Thyroid gland (tissue), 4 donors: ENCODE measurements at regions not wholly inside any gene's neighbourhood (a gene's known extent, or its start where the extent isn't known, plus 50 kb on each side); places are given as distances from the start of the nearest gene placed in this dataset.
"Not testable (repeated sequence)": the region's sequence is repeated elsewhere in the genome, so short reads cannot be mapped to it uniquely, and the experiment has no call there.

Experiments
- DNase-seq, 2 donors: peaks; one replicate each; pipeline ENCODE4 v3.0.0-alpha.2; 2019
- H3K27ac ChIP-seq, 3 donors: fragments of 200-600 bp; sonication (generic); 1 replicate in 2 of 3; 2 replicates in 1 of 3; pipeline ENCODE4 v1.5.1; 2016 to 2019; ENCODE audit warnings: mild to moderate bottlenecking in 1 of 3, moderate library complexity in 1 of 3
- H3K27me3 ChIP-seq: fragments of 200-600 bp; sonication (generic); one replicate; pipeline ENCODE4 v1.5.1; 2019
- H3K36me3 ChIP-seq, 2 donors: fragments of 200-600 bp; sonication (generic); one replicate each; pipeline ENCODE4 v1.5.1; 2016 to 2019
- H3K4me1 ChIP-seq, 2 donors: fragments of 200-600 bp; sonication (generic); one replicate each; pipeline ENCODE4 v1.5.1; 2017 to 2019
- H3K4me3 ChIP-seq, 3 donors: fragments of 200-600 bp; sonication (generic); replicated peaks in 1 of 3; 1 replicate in 2 of 3; 2 replicates in 1 of 3; pipeline ENCODE4 v1.5.1; 2016; ENCODE audit warnings: mild to moderate bottlenecking in 1 of 3
- H3K9me3 ChIP-seq: fragments of 200-600 bp; sonication (generic); one replicate; pipeline ENCODE4 v1.5.1; 2017
- CTCF ChIP-seq, 6 experiments: fragments of 200-600 bp in 3 of 6; fragments of 450-650 bp in 3 of 6; sonication (generic) in 3 of 6; IDR thresholded peaks; one replicate each; pipeline ENCODE4 v1.5.1; 2016 to 2019; ENCODE audit warnings: antibody characterized with exemption in 6 of 6, mild to moderate bottlenecking in 2 of 6, inconsistent platforms in 1 of 6, moderate library complexity in 1 of 6
- POLR2A ChIP-seq, 2 donors: fragments of 450-650 bp; IDR thresholded peaks; one replicate each; pipeline ENCODE4 v1.6.1; 2017; ENCODE audit warnings: antibody characterized with exemption in 2 of 2, mild to moderate bottlenecking in 2 of 2, moderate library complexity in 1 of 2
- WGBS, 2 donors: methylation state at CpG; one replicate each; pipeline ENCODE4 v1.1.5; 2017; 5-methylcytosine and 5-hydroxymethylcytosine counted together
- intact Hi-C: fragments of 100-400 bp; cut with DNase I; formaldehyde crosslinking; loops from one replicate; pipeline ENCODE4 v1.15.1; 2023

- DNase-seq: no peak
- no peaks in the 10 kb centered on the region for H3K27me3 ChIP-seq
- TF ChIP-seq POLR2A (IDR thresholded peaks at IDR 0.05) (no peak), CTCF (IDR thresholded peaks at IDR 0.05) (no peak)
- no peak overlapping the region for H3K4me3 ChIP-seq
- no peaks in the 10 kb centered on the region for H3K9me3 ChIP-seq
- no peaks in the 10 kb centered on the region for H3K4me1 ChIP-seq
- intact Hi-C loops: no loop called here
- WGBS, 2 donors: 60 to 85% methylated on average over 4 of the region's 4 CpGs
- no peak overlapping the region for H3K27ac ChIP-seq
- no peaks in the 10 kb centered on the region for H3K36me3 ChIP-seq
These were observed 60.3 kb upstream of the ZNF81 start for GRCh38 chrX:47776292-47777006.

- Histone ChIP-seq H3K9me3 (no peaks in the 10 kb centered on the region), H3K4me3 (no peak overlapping the region), H3K4me1 (no peaks in the 10 kb centered on the region), H3K27me3 (no peaks in the 10 kb centered on the region), H3K36me3 (no peaks in the 10 kb centered on the region), H3K27ac (no peak overlapping the region)
- 40 to 51% methylated on average over 2 of the region's 2 CpGs for WGBS, 2 donors
- DNase-seq: no peak
- TF ChIP-seq POLR2A (IDR thresholded peaks at IDR 0.05) (no peak), CTCF (IDR thresholded peaks at IDR 0.05) (no peak)
- intact Hi-C loops: no loop called here
These were observed 63.9 kb upstream of the ZNF81 start for GRCh38 chrX:47772764-47773163.

- Histone ChIP-seq H3K9me3 (no peaks in the 10 kb centered on the region), H3K4me3 (no peak overlapping the region), H3K27me3 (no peaks in the 10 kb centered on the region), H3K4me1 (no peaks in the 10 kb centered on the region), H3K36me3 (no peaks in the 10 kb centered on the region), H3K27ac (no peak overlapping the region)
- no peak for DNase-seq
- intact Hi-C loops: no loop called here
- WGBS, 2 donors: 76 to 100% methylated on average over 1 of the region's 1 CpG
- no peak for TF ChIP-seq CTCF (IDR thresholded peaks at IDR 0.05)
- no peak for TF ChIP-seq POLR2A (IDR thresholded peaks at IDR 0.05)
These were observed 65.2 kb upstream of the ZNF81 start for GRCh38 chrX:47771473-47771872.

- H3K4me3 ChIP-seq, H3K27ac ChIP-seq, H3K4me1 ChIP-seq, H3K27me3 ChIP-seq, intact Hi-C loops, DNase-seq, H3K9me3 ChIP-seq, H3K36me3 ChIP-seq: not testable (repeated sequence)
- WGBS, 2 donors: 96 to 100% methylated on average over 1 of the region's 1 CpG
These were observed 73.9 kb upstream of the ZNF81 start for GRCh38 chrX:47762826-47763225.

- no peaks in the 10 kb centered on the region for H3K4me1 ChIP-seq
- no peaks in the 10 kb centered on the region for H3K9me3 ChIP-seq
- intact Hi-C loops: no loop called here
- TF ChIP-seq POLR2A (IDR thresholded peaks at IDR 0.05): no peak
- no peak for TF ChIP-seq CTCF (IDR thresholded peaks at IDR 0.05)
- H3K27me3 ChIP-seq: no peaks in the 10 kb centered on the region
- DNase-seq: no peak
- no peak overlapping the region for H3K4me3 ChIP-seq
- 82% methylated on average over 7 of the region's 7 CpGs for WGBS, 2 donors
- no peaks in the 10 kb centered on the region for H3K36me3 ChIP-seq
- H3K27ac ChIP-seq: no peak overlapping the region
These were observed 84.0 kb upstream of the ZNF81 start for GRCh38 chrX:47752685-47753084.
